Tibial nerve (tissue), 4 donors: ENCODE measurements at regions not wholly inside any gene's neighbourhood (a gene's known extent, or its start where the extent isn't known, plus 50 kb on each side); places are given as distances from the start of the nearest gene placed in this dataset.

Experiments
- DNase-seq, 2 donors: peaks; one replicate each; pipeline ENCODE4 v3.0.0-alpha.2; 2019; ENCODE audit warnings: low spot score in 2 of 2
- H3K27ac ChIP-seq, 4 donors: fragments of 200-600 bp; sonication (generic) in 3 of 4; one replicate each; pipeline ENCODE4 v1.5.1; 2017 to 2019; ENCODE audit warnings: mild to moderate bottlenecking in 1 of 4
- H3K27me3 ChIP-seq, 2 donors: fragments of 200-600 bp; sonication (generic) in 1 of 2; one replicate each; pipeline versions ENCODE4 v1.5.1 to v1.6.0; 2017 to 2019
- H3K36me3 ChIP-seq, 3 donors: fragments of 200-600 bp; sonication (generic); one replicate each; pipeline ENCODE4 v1.5.1; 2018 to 2019
- H3K4me1 ChIP-seq, 4 donors: fragments of 200-600 bp; sonication (generic) in 3 of 4; one replicate each; pipeline ENCODE4 v1.5.1; 2017 to 2019
- H3K4me3 ChIP-seq, 4 donors: fragments of 200-600 bp; sonication (generic) in 3 of 4; one replicate each; pipeline ENCODE4 v1.5.1; 2017 to 2019; ENCODE audit warnings: mild to moderate bottlenecking in 1 of 4, moderate library complexity in 1 of 4
- H3K9me3 ChIP-seq, 4 donors: fragments of 200-600 bp; sonication (generic) in 3 of 4; one replicate each; pipeline ENCODE4 v1.5.1; 2017 to 2019
- CTCF ChIP-seq, 5 experiments: fragments of 200-600 bp in 3 of 5; fragments of 450-650 bp in 2 of 5; sonication (generic) in 3 of 5; IDR thresholded peaks; one replicate each; pipeline ENCODE4 v1.5.1; 2016 to 2019; ENCODE audit warnings: antibody characterized with exemption in 5 of 5, mild to moderate bottlenecking in 3 of 5, moderate library complexity in 2 of 5
- EP300 ChIP-seq, 2 donors: sonication (generic); formaldehyde crosslinking; IDR thresholded peaks; one replicate each; pipeline ENCODE4 v1.6.1; 2017; ENCODE audit warnings: antibody characterized with exemption in 2 of 2, mild to moderate bottlenecking in 1 of 2
- POLR2A ChIP-seq, 2 donors: fragments of 450-650 bp; IDR thresholded peaks; one replicate each; pipeline ENCODE4 v1.6.1; 2017; ENCODE audit warnings: antibody characterized with exemption in 2 of 2, mild to moderate bottlenecking in 2 of 2, moderate library complexity in 2 of 2
- WGBS, 2 donors: methylation state at CpG; one replicate each; pipeline ENCODE4 v1.1.5; 2018; 5-methylcytosine and 5-hydroxymethylcytosine counted together

- H3K4me3 ChIP-seq: no peak overlapping the region
- peaks cover 0 to 10% (median 0%) of the 10 kb centered on the region in 4 donors for H3K9me3 ChIP-seq
- H3K27me3 ChIP-seq: no peaks in the 10 kb centered on the region
- TF ChIP-seq EP300 (IDR thresholded peaks at IDR 0.05) (no peak), POLR2A (IDR thresholded peaks at IDR 0.05) (no peak), CTCF (IDR thresholded peaks at IDR 0.05) (no peak)
- H3K4me1 ChIP-seq: no peaks in the 10 kb centered on the region
- no peaks in the 10 kb centered on the region for H3K36me3 ChIP-seq
- 86 to 87% methylated on average over 2 of the region's 2 CpGs for WGBS, 2 donors
- DNase-seq: no peak
- no peak overlapping the region for H3K27ac ChIP-seq
Observed at GRCh38 chr1:57833296-57833695, 409.4 kb upstream of the DAB1 start.

GRCh38 chr1:57832612-57833011, 408.8 kb upstream of the DAB1 start:
- no peaks in the 10 kb centered on the region for H3K4me1 ChIP-seq
- peaks cover 0 to 10% (median 0%) of the 10 kb centered on the region in 4 donors for H3K9me3 ChIP-seq
- H3K36me3 ChIP-seq: no peaks in the 10 kb centered on the region
- TF ChIP-seq POLR2A (IDR thresholded peaks at IDR 0.05) (no peak), CTCF (IDR thresholded peaks at IDR 0.05) (no peak), EP300 (IDR thresholded peaks at IDR 0.05) (no peak)
- no peaks in the 10 kb centered on the region for H3K27me3 ChIP-seq
- DNase-seq: no peak
- H3K4me3 ChIP-seq: no peak overlapping the region
- no peak overlapping the region for H3K27ac ChIP-seq

- no peak for TF ChIP-seq EP300 (IDR thresholded peaks at IDR 0.05)
- no peak for TF ChIP-seq CTCF (IDR thresholded peaks at IDR 0.05)
- no peak for TF ChIP-seq POLR2A (IDR thresholded peaks at IDR 0.05)
- WGBS, 2 donors: 68 to 77% methylated on average over 1 of the region's 1 CpG
- DNase-seq: no peak
- Histone ChIP-seq H3K27me3 (no peaks in the 10 kb centered on the region), H3K36me3 (no peaks in the 10 kb centered on the region), H3K27ac (no peak overlapping the region), H3K4me1 (no peaks in the 10 kb centered on the region), H3K4me3 (no peak overlapping the region), H3K9me3 (peaks cover 0 to 10% (median 0%) of the 10 kb centered on the region in 4 donors)
Observed at GRCh38 chr1:57831624-57832023, 407.8 kb upstream of the DAB1 start.

- Histone ChIP-seq H3K36me3 (no peaks in the 10 kb centered on the region), H3K27ac (no peak overlapping the region), H3K9me3 (peaks cover 0 to 10% (median 0%) of the 10 kb centered on the region in 4 donors), H3K27me3 (no peaks in the 10 kb centered on the region), H3K4me3 (no peak overlapping the region), H3K4me1 (no peaks in the 10 kb centered on the region)
- WGBS, 2 donors: 78 to 82% methylated on average over 2 of the region's 2 CpGs
- TF ChIP-seq CTCF (IDR thresholded peaks at IDR 0.05) (no peak), EP300 (IDR thresholded peaks at IDR 0.05) (no peak), POLR2A (IDR thresholded peaks at IDR 0.05) (no peak)
- DNase-seq: no peak
Observed at GRCh38 chr1:57826535-57826934, 402.7 kb upstream of the DAB1 start.

GRCh38 chr1:57824535-57824934, 400.7 kb upstream of the DAB1 start:
- TF ChIP-seq CTCF (IDR thresholded peaks at IDR 0.05) (no peak), POLR2A (IDR thresholded peaks at IDR 0.05) (no peak), EP300 (IDR thresholded peaks at IDR 0.05) (no peak)
- Histone ChIP-seq H3K4me3 (no peak overlapping the region), H3K36me3 (no peaks in the 10 kb centered on the region), H3K9me3 (no peaks in the 10 kb centered on the region), H3K27ac (no peak overlapping the region), H3K4me1 (no peaks in the 10 kb centered on the region), H3K27me3 (no peaks in the 10 kb centered on the region)
- DNase-seq: no peak
- WGBS, 2 donors: 33 to 49% methylated on average over 3 of the region's 3 CpGs
